ENCODE measurements at regions not wholly inside any gene's neighbourhood (a gene's known extent, or its start where the extent isn't known, plus 50 kb on each side); places are given as distances from the start of the nearest gene placed in this dataset.
"Not testable (repeated sequence)": the region's sequence is repeated elsewhere in the genome, so short reads cannot be mapped to it uniquely, and the experiment has no call there.

DNA sequence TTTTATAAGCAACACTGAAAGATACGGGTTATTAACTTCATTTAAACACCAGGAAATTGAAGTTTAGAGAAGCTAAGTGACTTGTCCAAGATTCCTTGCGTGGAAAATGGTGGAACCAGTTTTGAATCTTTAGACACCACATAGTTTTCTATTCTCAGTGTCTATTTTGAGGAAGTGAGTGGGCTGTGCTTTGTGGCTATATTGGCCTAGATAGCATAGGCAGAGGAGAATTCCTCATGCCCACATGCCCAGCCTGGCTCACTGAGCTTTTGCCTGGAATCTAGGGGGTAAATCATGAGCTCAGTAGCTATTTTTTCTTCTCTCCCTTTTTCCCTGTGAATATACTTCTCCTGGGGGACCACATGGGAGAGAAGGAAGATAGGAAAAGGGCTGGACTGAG lies 431.3 kb downstream of the HS3ST3B1 start:
- DNase-seq (ENCODE audit: low spot score) = no peak

DNA sequence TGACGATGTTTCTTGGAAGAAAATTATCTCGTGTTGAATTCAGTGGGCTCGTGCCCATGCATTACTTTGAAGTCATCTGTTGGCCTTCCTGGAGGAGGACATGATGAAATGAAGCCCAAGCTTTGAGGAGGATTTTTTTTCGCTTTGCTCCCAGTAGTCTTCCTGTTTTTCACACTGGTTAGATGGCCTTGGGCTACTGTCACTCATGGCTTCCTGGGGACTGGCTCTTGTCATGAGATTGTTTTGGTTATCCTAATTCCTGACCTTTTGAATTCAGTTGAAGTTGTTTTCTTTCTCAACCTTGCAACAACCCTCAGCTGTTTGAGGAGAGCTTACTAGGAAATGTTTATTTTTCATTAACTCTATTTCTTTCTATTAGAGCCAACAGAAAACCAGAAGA lies 430.7 kb downstream of the HS3ST3B1 start:
- DNase-seq (ENCODE audit: low spot score) = no peak

DNA sequence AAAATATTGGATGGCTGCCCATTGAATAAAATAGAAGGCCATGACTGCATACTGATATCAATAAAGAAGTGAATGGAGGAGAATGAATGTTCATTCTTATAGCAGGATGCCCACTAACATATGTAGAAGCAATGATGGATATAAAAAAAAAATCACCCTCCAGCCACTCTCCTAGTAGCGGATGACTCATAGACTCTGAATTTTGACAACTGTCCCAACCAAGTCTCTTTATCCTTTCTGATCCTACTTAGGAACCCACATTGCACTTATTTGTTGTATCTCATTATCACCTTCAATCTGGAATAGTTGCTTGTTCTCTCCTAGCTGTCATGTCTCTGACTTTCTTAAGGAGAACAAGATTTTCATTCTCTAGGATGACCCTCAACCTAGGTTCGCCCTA lies 429.9 kb downstream of the HS3ST3B1 start:
- DNase-seq (ENCODE audit: low spot score) = no peak

DNA sequence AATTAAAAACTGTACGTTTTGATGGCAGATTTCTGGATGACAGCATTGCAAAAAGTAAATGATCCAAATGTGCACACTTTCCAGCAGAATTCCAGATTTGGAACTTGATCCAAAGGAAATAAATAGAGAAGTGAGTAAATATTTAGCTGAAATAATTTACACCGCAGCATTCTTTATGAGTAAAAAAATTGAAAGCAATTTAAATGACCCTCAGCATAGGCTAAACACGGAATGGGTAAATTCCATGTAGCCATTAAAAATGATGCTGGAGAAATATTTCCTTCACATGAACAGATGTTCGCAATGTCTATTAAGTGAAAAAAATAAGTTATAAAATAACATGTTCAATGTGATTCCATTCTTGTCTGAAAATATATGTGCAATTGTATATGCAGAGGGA lies 424.8 kb downstream of the HS3ST3B1 start:
- DNase-seq (ENCODE audit: low spot score) = no peak

DNA sequence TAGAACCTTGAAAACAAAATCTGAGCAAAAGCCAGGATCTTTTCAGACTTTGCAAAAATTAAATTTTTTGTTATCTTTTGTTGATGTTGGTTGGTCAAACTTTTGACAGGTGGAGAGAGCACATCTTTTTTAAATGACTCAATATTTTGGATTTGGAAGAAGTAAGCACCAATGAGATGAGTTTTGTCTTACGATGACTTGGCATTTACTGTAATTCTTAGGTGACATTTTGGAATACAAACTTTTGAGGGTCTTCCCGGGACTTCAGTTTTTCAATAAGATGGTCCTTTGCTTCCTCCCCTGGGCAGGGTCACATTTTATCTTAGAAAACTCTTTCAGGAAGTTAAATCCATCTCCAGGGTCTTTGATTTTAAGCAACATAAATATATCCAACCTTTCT lies 423.9 kb downstream of the HS3ST3B1 start:
- no peak for DNase-seq (ENCODE audit: low spot score)

DNA sequence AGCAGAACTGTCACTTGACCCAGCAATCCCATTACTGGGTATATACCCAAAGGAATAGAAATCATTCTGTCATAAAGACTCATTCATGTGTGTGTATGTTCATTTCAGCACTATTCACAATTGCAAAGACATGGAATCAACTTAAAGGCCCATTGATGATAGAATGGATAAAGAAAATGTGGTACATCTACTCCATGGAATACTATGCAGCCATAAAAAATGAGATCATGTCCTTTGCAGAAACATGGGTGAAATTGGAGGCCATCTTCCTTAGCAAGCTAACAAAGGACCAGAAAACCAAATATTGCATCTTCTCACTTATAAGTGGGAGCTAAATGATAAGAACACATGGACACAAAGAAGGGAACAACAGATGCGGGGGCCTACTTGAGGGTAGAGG lies 422.5 kb downstream of the HS3ST3B1 start:
- not testable (repeated sequence) for DNase-seq (ENCODE audit: low spot score)

DNA sequence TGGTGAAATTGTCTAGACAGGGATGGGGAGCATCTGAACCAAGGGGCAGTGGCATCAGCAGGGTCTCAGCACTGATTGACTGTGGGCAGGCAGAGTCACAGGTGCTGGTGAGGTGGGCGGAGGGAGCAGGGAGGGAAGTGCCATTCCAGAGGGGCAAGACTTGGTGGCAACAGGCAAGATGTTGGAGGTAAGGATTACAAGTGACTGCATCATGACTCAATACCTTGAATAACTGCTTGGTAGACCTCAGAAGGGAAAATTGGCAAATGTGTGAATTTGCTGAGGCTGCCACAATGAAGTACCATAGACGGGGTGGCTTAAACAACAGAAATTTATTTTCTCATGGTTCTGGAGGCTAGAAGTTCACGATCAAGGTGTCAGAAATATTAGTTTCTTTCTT lies 419.1 kb downstream of the HS3ST3B1 start:
- no peak for DNase-seq (ENCODE audit: low spot score)

DNA sequence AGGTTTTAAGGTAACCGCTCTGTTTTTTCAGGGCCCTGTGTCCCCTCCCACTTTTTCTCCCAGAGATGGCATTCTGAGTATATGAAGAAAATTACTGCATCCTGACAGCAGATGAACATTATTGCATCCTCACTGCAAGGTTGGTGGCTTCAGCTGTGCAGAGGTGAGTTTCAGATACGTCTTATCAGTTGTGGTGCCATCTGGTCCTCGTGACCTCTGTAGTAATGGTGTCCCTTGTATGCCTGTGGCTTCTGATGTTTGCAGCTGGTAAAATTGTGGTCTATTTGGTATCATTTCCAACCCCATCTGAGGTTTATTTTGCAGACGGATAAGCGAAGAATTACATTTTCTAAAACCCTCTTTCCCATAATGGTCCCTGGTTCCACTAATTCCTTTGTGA lies 417.0 kb downstream of the HS3ST3B1 start:
- no peak for DNase-seq (ENCODE audit: low spot score)

DNA sequence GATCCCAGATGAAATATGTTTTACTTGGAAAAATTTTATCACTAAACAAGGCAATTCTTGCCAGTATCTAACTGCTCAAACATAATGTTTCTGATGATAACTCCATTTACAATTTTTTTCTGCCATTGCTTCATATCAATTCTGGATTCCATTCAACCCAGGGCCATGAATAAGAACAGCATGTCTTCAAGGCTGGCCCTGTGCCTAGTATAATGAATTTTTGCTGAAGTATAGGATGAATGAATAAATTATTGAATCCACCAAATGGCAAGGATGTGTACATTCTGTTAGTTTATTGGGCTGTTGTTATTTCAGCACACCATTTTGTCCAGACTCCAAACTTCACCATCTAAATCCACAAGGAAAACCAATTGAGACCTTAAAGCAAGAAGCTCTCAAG lies 414.7 kb downstream of the HS3ST3B1 start:
- no peak for DNase-seq (ENCODE audit: low spot score)

DNA sequence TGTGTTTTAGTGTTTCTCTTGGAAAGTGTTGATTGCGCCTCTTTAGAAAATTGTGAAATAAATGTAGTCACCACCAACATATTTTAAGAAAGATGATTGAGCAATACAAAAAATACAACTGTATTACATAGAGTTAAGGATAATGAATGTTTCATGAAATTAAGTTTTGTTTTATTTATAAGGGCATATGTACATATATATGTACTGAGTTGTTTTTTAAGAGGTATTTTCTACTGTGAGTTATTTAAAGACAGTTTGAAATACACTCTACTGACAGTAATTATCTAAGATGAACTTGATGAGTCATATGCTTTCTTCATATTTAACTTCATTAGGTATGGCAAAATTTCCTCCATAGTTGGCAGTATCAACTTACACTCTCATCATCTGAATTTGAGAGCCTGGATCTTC lies 411.7 kb downstream of the HS3ST3B1 start:
- peak; percentile 10 for DNase-seq (ENCODE audit: low spot score)

DNA sequence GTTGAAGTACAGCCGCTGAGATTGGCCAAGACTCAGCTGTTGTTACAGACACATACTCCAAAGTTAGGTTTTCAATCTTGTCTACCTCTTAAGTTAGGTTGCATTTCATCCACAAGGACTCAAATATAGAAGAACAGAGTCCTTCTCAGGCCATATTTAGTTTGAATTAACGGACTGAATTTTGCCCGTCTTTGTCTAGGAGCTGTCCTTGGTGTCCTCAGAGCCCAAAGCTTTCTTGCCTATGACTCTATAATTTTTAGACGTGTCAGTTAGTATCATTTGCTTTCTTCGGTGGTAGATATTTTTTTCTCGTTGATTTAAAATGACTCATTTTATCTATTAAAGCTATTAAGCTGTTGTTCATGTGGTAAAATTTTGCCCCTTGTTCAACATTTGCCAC lies 403.2 kb downstream of the HS3ST3B1 start:
- no peak for DNase-seq (ENCODE audit: low spot score)

DNA sequence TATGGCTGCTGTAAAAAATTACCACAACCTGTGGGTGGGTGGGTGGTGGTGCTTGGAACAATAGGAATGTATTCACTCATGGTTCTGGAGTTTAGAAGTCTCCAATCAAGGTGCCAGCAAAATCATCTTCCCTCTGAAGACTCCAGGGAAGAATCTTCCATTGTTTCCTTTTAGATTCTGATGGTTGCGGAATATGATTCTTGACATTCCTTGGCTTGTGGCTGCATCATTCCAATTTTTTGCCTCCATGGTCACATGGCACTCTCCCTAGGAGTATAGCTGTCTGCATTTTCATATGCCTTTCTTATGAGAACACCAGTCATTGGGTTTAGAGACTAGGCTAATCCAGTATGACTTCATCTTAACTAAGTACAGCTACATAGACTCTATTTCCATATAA lies 401.0 kb downstream of the HS3ST3B1 start:
- no peak for DNase-seq (ENCODE audit: low spot score)

DNA sequence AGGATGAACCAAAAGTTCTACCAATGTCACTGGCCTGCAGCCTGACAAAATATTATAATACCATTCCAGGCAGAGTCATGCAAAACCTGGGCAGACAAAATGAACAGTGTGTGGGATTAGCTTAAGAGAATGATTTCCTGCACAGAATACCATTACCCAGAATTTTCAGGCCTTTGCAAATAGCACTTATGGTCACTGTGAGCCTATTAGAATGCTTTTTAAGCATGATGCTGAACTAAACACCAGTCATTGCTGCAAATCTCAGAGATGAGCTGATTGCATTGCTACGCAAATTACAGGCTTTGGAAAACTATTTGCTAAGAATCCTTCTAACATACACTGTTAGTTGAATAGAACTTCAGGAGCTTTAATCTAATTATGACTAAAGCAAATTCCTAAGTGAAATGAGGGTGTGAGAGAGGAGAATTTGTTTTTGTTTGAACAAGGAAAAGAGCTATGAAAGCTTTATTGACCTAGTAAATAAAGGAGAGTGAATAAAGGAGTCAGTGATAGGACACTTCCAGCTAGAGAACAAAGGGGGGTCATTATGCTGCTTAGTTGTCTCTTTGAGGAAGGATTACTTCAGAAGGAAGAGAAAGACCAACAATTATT lies 398.8 kb downstream of the HS3ST3B1 start:
- DNase-seq (ENCODE audit: low spot score) = no peak

DNA sequence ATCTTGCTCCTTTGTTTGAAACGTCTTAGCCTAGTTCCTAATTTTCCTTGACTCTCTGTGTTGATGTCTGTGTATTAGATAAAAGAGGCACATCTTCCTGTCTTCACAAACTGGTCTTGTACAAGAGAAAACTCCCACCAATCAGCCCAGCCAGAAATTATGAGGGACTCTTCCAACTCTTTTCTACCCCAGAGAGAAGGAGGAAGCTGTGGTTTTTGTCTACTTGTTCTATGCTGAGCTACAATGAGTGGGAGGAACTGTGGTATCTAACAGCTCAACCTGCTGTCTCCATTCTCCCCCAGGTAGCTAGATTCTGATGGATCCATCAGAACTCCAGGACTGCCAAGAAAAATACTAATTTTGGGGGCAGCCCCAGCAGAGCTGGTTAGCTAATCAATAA lies 392.5 kb downstream of the HS3ST3B1 start:
- no peak for DNase-seq (ENCODE audit: low spot score)

DNA sequence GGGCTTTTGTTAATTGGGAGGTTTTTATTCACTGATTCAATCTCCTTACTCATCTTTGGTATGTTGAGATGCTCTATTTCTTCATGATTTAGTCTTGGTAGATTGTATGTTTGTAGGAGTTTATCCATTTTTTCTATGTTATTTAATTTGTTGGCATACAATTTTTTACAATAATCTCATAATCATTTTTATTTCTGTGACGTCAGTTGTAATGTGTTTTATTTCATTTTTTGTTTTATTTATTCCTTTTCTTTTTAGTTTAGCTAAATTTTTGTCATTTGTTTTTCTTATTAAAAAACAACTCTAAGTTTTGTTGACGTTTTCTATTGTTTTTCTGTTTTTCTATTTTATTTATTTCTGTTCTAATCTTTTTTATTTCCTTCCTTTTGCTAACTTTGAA lies 389.8 kb downstream of the HS3ST3B1 start:
- no peak for DNase-seq (ENCODE audit: low spot score)

DNA sequence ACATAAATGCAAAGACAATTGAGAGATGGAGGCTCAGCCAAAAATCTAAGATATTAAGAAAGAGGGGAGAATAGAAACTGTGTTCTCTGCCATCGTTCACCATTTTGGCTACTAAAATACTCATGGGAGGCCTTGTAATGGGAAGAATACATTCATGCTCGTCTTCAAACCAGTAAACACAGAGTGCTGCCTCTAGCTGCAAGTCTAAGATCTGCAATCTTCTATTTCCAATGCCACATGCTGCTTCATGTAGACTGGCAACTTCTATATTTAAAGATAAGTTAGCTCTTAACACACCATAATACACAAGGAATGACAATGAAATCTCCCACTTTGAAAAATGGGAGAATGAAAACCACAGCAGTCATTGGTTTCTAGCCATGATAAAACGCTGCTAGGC lies 387.3 kb downstream of the HS3ST3B1 start:
- no peak for DNase-seq (ENCODE audit: low spot score)

DNA sequence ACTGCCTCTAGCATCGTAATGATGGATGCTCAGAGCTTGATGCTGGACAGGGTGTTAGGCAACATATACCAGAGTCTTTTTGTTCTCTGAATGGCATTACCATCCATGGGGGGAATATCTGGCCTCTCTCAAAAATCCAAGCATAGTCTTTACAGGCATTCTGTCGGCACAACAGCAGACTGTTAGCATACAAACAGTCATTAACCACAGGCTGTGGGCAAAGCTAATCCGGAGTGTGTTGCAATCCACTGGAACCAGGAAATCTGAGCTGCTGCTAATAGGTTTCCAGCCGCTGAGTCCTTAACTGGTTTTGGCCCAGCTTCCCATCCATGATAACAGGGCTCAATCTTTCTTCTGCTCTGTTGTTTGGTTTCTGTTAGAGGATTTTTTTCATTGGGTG lies 371.9 kb downstream of the HS3ST3B1 start:
- peak; percentile 75 for DNase-seq (ENCODE audit: low spot score)

DNA sequence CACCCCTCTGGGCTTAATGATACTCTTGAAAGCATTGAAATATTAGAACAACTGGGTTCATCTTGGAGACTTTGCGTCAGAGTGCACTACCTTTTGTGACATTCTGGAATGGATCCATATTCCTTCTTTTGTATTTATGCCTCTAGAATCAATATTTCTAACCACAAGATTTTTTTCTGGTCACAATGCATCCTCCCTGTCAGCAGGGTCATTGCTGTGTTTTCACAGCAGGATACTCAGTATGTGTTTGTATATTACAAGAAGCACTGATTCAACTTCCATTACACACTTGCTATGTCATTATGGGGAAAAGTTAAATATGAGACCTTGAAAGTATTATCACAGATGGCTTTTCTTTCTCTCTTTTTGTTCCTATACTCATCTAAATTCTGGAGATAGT lies 370.0 kb downstream of the HS3ST3B1 start:
- no peak for DNase-seq (ENCODE audit: low spot score)

DNA sequence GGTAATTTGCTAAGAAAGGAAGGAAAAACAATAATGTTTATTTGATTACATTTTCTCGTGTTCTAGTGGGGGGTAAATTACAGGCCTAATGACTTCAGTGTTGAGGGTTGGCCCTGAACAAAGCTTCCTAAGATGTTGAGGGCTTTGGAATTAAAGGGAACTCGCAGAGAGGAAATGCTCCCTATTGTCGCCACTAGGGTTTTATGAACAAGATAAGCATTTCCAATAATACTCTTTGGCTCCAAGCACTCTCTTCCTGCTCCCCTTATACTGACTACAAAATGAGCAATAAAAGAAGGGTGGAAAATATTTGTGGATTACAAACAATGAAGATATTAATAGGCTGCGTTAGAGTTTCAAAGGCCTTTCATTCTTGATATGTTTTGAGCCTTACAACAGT lies 363.6 kb downstream of the HS3ST3B1 start:
- DNase-seq (ENCODE audit: low spot score) = no peak

DNA sequence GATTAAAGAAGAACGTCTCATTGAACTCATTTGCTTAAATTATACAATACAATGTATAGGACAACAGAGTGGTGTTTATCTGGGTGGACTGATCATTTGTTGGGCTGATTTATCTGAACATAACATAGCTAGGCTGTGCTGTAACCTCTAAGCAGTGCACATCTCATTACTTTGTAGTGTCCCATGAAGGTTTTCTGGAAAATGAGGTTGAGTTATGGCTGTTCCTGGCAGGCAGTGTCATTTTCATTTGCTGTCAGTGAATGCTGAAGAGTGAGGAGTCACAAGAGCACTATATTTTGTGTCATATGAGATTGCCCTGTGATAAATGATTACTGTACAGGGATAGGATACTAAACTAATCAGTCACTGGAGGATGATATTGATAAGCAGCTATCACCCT lies 340.2 kb downstream of the HS3ST3B1 start:
- no peak for DNase-seq (ENCODE audit: low spot score)

DNA sequence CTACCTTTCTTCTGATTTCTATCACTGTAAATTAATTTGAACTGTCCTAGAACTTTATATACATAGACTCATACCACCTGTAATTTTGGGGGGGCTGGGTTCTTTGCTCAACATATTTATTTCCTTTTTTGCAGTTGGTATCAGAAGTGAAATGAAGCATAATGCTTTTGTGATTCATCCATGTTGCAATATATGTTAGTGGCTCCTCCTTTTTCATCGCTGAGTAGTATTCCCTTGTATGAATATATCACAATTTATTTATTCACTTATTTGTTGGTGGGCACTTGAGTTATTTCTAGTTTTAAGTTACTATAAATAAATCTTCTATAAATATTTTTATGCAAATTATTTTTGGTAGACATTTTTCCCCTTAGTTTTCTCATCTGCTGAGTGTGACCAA lies 336.4 kb downstream of the HS3ST3B1 start:
- no peak for DNase-seq (ENCODE audit: low spot score)

DNA sequence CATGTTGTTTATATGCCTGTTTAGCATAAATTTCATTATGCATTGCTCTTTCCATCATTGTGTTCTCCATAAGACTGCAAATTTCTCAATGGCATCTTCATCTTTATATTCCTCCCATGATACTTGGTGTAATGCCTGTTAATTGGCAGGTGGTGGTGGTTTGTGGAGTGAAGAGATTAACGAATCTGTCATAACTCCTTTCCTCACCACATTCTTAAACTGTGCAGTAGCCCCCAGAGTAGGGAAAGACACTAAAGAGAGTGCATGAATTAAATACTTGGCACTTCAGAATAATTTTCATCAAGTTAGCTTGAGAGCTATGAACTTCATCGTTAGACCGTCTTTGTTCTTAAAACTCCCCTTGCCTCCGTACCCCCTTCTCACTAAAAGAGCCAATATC lies 329.7 kb downstream of the HS3ST3B1 start:
- no peak for DNase-seq (ENCODE audit: low spot score)

DNA sequence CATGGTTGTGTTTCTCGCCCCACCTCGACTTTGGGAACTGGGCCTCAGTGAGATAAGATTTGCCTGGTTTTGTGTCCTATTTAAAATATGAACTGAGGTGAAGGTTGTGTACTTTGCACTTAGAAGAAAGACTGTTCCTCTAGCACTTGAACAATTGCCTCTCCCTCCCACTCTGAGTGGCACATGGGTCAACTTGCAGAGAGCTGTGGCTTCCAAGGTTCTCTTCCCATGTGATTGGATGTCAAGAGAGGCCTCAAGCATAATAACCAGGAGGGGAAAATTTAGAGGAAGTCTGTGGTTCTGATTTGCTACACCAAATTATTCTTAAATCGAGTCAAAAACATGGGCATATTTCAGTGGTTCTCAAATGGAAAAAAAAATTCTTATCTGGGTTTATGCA lies 329.2 kb downstream of the HS3ST3B1 start:
- no peak for DNase-seq (ENCODE audit: low spot score)

DNA sequence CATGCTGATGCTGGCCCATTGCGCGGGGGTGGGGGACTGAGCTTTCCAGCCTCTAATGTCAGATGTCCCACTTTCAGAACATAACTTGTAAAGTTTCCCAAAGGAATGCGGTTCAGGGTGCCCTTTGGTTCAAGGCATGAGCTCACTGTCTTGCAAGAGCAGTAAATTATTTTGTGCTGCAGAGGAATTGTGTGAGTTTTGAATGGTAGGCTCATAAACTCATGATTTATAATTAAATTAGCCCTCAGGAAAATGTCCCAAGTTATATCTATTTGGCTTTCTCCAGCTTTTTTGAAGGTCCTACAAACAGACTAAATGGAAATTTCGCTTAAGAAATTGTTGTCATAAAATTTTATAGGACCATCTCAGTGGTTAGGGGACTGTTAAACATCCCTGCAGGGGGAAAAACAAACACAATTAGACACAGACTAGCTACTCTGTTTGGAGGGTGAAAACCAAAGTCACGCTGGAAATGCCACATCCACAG lies 321.8 kb downstream of the HS3ST3B1 start:
- DNase-seq (ENCODE audit: low spot score) = peak; percentile 33

All from GM03348 (cell line).